Fibroblast of lung (primary cell): ENCODE measurements at regions not wholly inside any gene's neighbourhood (a gene's known extent, or its start where the extent isn't known, plus 50 kb on each side); places are given as distances from the start of the nearest gene placed in this dataset.

Experiments
- CTCF ChIP-seq, 2 donors: IDR thresholded peaks in 1 of 2; conservative IDR thresholded peaks in 1 of 2; 1 replicate in 1 of 2; 2 replicates in 1 of 2; pipeline ENCODE4 v1.5.1; 2011 to 2012; ENCODE audit warnings: low read length in 2 of 2, control low read depth in 1 of 2, inconsistent platforms in 1 of 2, low read depth in 1 of 2, mild to moderate bottlenecking in 1 of 2
- EZH2 ChIP-seq: IDR thresholded peaks from 2 replicates; pipeline ENCODE4 v1.5.1; 2012; ENCODE audit warnings: low read length, control low read depth, mild to moderate bottlenecking; ENCODE audit errors: missing control alignments

- TF ChIP-seq CTCF (conservative IDR thresholded peaks at IDR 0.05 in 1 of 2, IDR thresholded peaks at IDR 0.05 in 1 of 2; ENCODE audit: low read depth in 1 of 2, low read length in 2 of 2) = no peak
- no peak for TF ChIP-seq EZH2
These were observed 481.8 kb downstream of the USP25 start for GRCh38 chr21:16211339-16212303.
